GM23338 (cell line): ENCODE measurements at regions not wholly inside any gene's neighbourhood (a gene's known extent, or its start where the extent isn't known, plus 50 kb on each side); places are given as distances from the start of the nearest gene placed in this dataset.

ENCODE experiments used
- ATAC-seq: fragments of 200-7000 bp; cut with Tn5 transposase; 3 replicates; pipeline ENCODE4 v1.9.1; 2020
- DNase-seq: peaks from one replicate; pipeline ENCODE4 v3.0.0-alpha.2; 2015; ENCODE audit warnings: low spot score
- H2AFZ ChIP-seq: fragments of 200-600 bp; sonication (generic); 2 replicates; pipeline ENCODE4 v1.8.0; 2016; ENCODE audit warnings: antibody characterized with exemption, mild to moderate bottlenecking, moderate library complexity
- H3F3A ChIP-seq: fragments of 200-600 bp; sonication (generic); replicated peaks from 2 replicates; pipeline ENCODE4 v1.8.0; 2017; ENCODE audit warnings: antibody characterized with exemption, mixed run types, low read depth
- H3K27ac ChIP-seq: fragments of 200-600 bp; sonication (generic); 2 replicates; pipeline ENCODE4 v1.6.1; 2016; ENCODE audit warnings: low read depth
- H3K27me3 ChIP-seq: fragments of 200-600 bp; sonication (generic); 2 replicates; pipeline ENCODE4 v1.8.0; 2016; ENCODE audit warnings: mild to moderate bottlenecking, mixed run types, moderate library complexity; ENCODE audit not compliant: insufficient read depth
- H3K36me3 ChIP-seq: fragments of 200-600 bp; sonication (generic); 2 replicates; pipeline ENCODE4 v1.8.0; 2016; ENCODE audit warnings: mild to moderate bottlenecking; ENCODE audit not compliant: insufficient read depth
- H3K4me1 ChIP-seq: fragments of 200-600 bp; sonication (generic); 2 replicates; pipeline ENCODE4 v1.8.0; 2016; ENCODE audit warnings: mild to moderate bottlenecking, moderate library complexity; ENCODE audit not compliant: insufficient read depth
- H3K4me2 ChIP-seq: fragments of 200-600 bp; sonication (generic); 2 replicates; pipeline ENCODE4 v1.7.1; 2017; ENCODE audit warnings: mixed run types
- H3K4me3 ChIP-seq: fragments of 200-600 bp; sonication (generic); 2 replicates; pipeline ENCODE4 v1.6.1; 2016; ENCODE audit warnings: mixed run types
- H3K79me2 ChIP-seq: fragments of 200-600 bp; sonication (generic); replicated peaks from 2 replicates; pipeline ENCODE4 v1.8.0; 2017; ENCODE audit warnings: mild to moderate bottlenecking; ENCODE audit not compliant: insufficient read depth
- H3K9me2 ChIP-seq: fragments of 200-600 bp; sonication (generic); 2 replicates; pipeline ENCODE4 v1.8.0; 2017; ENCODE audit not compliant: insufficient read depth
- H4K20me1 ChIP-seq: fragments of 200-600 bp; sonication (generic); replicated peaks from 2 replicates; pipeline ENCODE4 v1.8.0; 2017; ENCODE audit warnings: mild to moderate bottlenecking; ENCODE audit not compliant: insufficient read depth
- H3K27ac Mint-ChIP-seq: 2 replicates; pipeline ENCODE4 v1.8.0; 2020; ENCODE audit warnings: inconsistent platforms, mild to moderate bottlenecking, moderate library complexity, mixed read lengths
- H3K27me3 Mint-ChIP-seq: 3 replicates; pipeline ENCODE4 v1.8.0; 2022; ENCODE audit warnings: low read depth, mild to moderate bottlenecking, moderate library complexity, mixed read lengths, inconsistent platforms; ENCODE audit not compliant: insufficient read depth, poor library complexity
- H3K36me3 Mint-ChIP-seq: 3 replicates; pipeline ENCODE4 v1.8.0; 2021; ENCODE audit warnings: low read depth, mild to moderate bottlenecking, inconsistent platforms, moderate library complexity, mixed read lengths
- H3K4me1 Mint-ChIP-seq: 3 replicates; pipeline ENCODE4 v1.8.0; 2020; ENCODE audit warnings: mild to moderate bottlenecking, inconsistent platforms, mixed read lengths
- H3K4me3 Mint-ChIP-seq: 3 replicates; pipeline ENCODE4 v1.8.0; 2021; ENCODE audit warnings: moderate library complexity, mild to moderate bottlenecking, inconsistent platforms, mixed read lengths
- H3K9me3 Mint-ChIP-seq: 3 replicates; pipeline ENCODE4 v1.8.0; 2020; ENCODE audit warnings: moderate library complexity, mild to moderate bottlenecking, inconsistent platforms, mixed read lengths
- CREB1 ChIP-seq: fragments of 250-450 bp; sonication (Bioruptor Pico); IDR thresholded peaks from 2 replicates; pipeline ENCODE4 v1.5.0; 2020; ENCODE audit warnings: low read depth, mild to moderate bottlenecking, moderate library complexity
- CTCF ChIP-seq, 2 experiments: fragments of 200-600 bp in 1 of 2; sonication (generic) in 1 of 2; conservative IDR thresholded peaks; 2 replicates each; pipeline versions ENCODE4 v1.5.1 to v1.6.1; 2016 to 2017; ENCODE audit warnings: antibody characterized with exemption in 2 of 2, low read depth in 2 of 2, mild to moderate bottlenecking in 2 of 2, moderate library complexity in 1 of 2
- EZH2 ChIP-seq: fragments of 200-600 bp; sonication (generic); IDR thresholded peaks from one replicate; pipeline ENCODE4 v1.8.0; 2017; ENCODE audit warnings: antibody characterized with exemption, mild to moderate bottlenecking, low read depth; ENCODE audit not compliant: unreplicated experiment
- EZH2phosphoT487 ChIP-seq: fragments of 200-600 bp; sonication (generic); IDR thresholded peaks from one replicate; pipeline ENCODE4 v1.8.1; 2018; ENCODE audit warnings: antibody characterized with exemption; ENCODE audit not compliant: unreplicated experiment
- JUNB ChIP-seq: IDR thresholded peaks from one replicate; pipeline ENCODE4 v1.6.1; 2016; ENCODE audit warnings: antibody characterized with exemption; ENCODE audit not compliant: unreplicated experiment
- NANOG ChIP-seq: IDR thresholded peaks from 2 replicates; pipeline ENCODE4 v1.6.1; 2016; ENCODE audit warnings: antibody characterized with exemption, borderline replicate concordance
- POLR2AphosphoS5 ChIP-seq: IDR thresholded peaks from 2 replicates; pipeline ENCODE4 v1.6.1; 2016; ENCODE audit warnings: antibody characterized with exemption, low read depth
- REST ChIP-seq: IDR thresholded peaks from one replicate; pipeline ENCODE4 v1.6.1; 2018; ENCODE audit warnings: antibody characterized with exemption; ENCODE audit not compliant: unreplicated experiment
- STAT1 ChIP-seq: IDR thresholded peaks from one replicate; pipeline ENCODE4 v1.6.1; 2016; ENCODE audit warnings: antibody characterized with exemption; ENCODE audit not compliant: unreplicated experiment
- ZNF114 ChIP-seq: fragments of 250-450 bp; sonication (Bioruptor Pico); IDR thresholded peaks from 2 replicates; pipeline ENCODE4 v1.5.0; 2020; ENCODE audit warnings: mild to moderate bottlenecking, moderate library complexity
- ZNF331 ChIP-seq: fragments of 250-450 bp; sonication (Bioruptor Pico); IDR thresholded peaks from 2 replicates; pipeline ENCODE4 v1.5.0; 2020; ENCODE audit warnings: low read depth, mild to moderate bottlenecking, moderate library complexity
- ZNF462 ChIP-seq: fragments of 250-450 bp; sonication (Bioruptor Pico); IDR thresholded peaks from 2 replicates; pipeline ENCODE4 v1.5.0; 2020; ENCODE audit warnings: mild to moderate bottlenecking, moderate library complexity
- TF ChIP-seq, protein P1 (sequence below): IDR thresholded peaks from 2 replicates; pipeline ENCODE4 v1.6.1; 2016; ENCODE audit warnings: antibody characterized with exemption

DNA sequence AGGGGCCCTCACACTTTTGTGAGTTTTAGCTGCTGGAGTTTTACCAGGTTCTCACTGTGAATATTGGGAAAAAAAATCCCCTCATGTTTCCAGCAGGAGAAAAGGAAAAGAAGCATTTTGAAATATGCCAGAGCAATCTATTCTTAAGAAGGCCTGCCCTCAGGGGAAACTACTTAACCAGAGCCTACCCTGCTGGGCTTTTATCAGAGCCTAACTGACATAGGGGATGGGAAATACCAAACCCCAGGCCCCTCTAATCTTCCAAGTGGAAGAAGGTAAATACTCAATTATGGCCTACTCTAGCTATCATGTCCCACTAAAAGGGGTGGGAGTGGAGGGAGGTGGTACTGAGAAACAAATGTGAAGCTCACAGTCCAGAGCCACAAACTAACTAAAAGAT is 68.7 kb upstream of the NMNAT3 start (continued):
- TF ChIP-seq ZNF462: no peak

GRCh38 chr3:139745831-139746230 is 68.1 kb upstream of the NMNAT3 start:
- no peaks in the 10 kb centered on the region for H3K27me3 Mint-ChIP-seq
- no peaks in the 10 kb centered on the region for H3K9me2 ChIP-seq
- H3K79me2 ChIP-seq: no peaks in the 10 kb centered on the region
- H4K20me1 ChIP-seq: no peaks in the 10 kb centered on the region
- no peak overlapping the region for H3K4me3 ChIP-seq
- H3K27me3 ChIP-seq: no peaks in the 10 kb centered on the region
- TF ChIP-seq EZH2phosphoT487 (no peak), NANOG (no peak), CTCF (conservative IDR thresholded peaks at IDR 0.05; ENCODE audit: low read depth in 2 of 2) (no peak), REST (no peak), JUNB (no peak), POLR2AphosphoS5 (no peak), CREB1 (no peak), STAT1 (no peak), ZNF331 (CRISPR knock-in tag) (no peak), EZH2 (no peak), ZNF114 (no peak)
- TF ChIP-seq, protein P1, sequence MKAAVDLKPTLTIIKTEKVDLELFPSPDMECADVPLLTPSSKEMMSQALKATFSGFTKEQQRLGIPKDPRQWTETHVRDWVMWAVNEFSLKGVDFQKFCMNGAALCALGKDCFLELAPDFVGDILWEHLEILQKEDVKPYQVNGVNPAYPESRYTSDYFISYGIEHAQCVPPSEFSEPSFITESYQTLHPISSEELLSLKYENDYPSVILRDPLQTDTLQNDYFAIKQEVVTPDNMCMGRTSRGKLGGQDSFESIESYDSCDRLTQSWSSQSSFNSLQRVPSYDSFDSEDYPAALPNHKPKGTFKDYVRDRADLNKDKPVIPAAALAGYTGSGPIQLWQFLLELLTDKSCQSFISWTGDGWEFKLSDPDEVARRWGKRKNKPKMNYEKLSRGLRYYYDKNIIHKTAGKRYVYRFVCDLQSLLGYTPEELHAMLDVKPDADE: no peak
- H3K4me3 Mint-ChIP-seq: no peak overlapping the region
- H3K36me3 ChIP-seq: no peaks in the 10 kb centered on the region
- no peaks in the 10 kb centered on the region for H3K36me3 Mint-ChIP-seq
- peaks cover 14% of the 10 kb centered on the region for H3K4me1 ChIP-seq
- peak; percentile 51 for ATAC-seq
- H3F3A ChIP-seq: no peaks in the 10 kb centered on the region
- H3K27ac ChIP-seq: no peak overlapping the region
- peaks cover 8% of the 10 kb centered on the region for H3K4me1 Mint-ChIP-seq
- H3K27ac Mint-ChIP-seq: no peak overlapping the region
- no peak overlapping the region; the same call in 1 of the 2 replicates for H2AFZ ChIP-seq
- no peak for DNase-seq
- H3K9me3 Mint-ChIP-seq: no peaks in the 10 kb centered on the region
- no peak overlapping the region for H3K4me2 ChIP-seq
